G401.6 (cell line): ENCODE measurements at regions not wholly inside any gene's neighbourhood (a gene's known extent, or its start where the extent isn't known, plus 50 kb on each side); places are given as distances from the start of the nearest gene placed in this dataset.
A peak's percentile ranks its signal among the peaks of the same experiment; 100 is the strongest.

Source experiments
- FAIRE-seq: peaks from 2 replicates; lab custom pipeline; 2012; peaks lifted over from hg19 to GRCh38; lab: Jason Lieb, UNC

DNA sequence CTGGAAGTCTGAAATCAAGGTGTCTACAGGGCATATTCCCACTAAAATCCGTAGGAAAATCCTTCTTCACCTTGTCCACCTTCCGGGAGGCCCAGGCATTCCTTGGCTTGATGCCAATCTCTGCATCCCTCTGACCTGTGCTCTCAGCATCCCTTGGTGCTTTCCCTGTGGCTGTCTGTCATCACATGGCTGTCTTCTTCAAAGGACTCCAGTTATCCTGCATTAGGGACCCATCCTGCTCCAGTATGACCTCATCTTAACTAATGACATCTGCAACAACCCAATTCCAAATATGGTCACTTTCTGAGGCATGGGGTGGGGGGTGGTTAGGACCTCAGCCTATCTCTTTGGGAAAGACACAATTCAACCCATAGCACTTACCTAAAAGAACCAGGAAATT, 423.8 kb downstream of the IRS2 start:
- FAIRE-seq: no peak

DNA sequence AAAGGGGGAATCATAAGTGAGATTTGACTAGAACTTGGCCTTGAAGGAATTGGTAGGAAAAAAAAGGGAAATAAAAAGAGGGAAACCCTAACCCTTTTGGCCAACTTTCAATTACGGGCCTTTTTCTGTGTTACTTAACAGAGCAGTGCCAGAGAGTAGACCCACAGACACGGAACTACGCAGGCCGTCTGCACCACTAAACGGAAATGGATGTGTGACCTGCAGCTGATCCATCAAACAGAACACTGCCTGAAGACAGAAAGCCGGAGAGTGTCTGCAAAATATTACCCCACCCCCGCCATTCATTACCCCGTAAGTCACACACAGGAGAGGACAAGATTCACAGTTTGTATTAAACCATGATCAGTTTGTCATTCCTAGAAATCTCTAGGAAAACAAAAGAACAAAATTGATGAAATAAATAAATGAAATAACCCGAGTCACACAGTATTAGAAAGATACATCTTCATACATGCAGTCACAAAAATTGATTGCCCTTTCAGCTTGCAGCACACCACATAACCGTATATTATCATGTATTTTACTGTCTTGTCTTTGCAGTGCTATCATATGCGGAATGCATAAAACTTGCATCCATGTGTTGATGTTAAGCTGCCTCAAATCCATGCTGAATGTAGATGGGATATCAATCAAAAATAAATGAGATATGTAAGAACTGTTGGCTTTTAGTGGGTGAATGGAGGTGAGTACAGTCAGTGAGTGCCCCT, 424.7 kb downstream of the IRS2 start:
- no peak for FAIRE-seq

GRCh38 chr13:109357751-109358471, 428.5 kb downstream of the IRS2 start:
- no peak for FAIRE-seq

- no peak for FAIRE-seq
Measured at GRCh38 chr13:109355875-109356434, 430.4 kb downstream of the IRS2 start.

GRCh38 chr13:109355166-109355565, 431.2 kb downstream of the IRS2 start:
- FAIRE-seq: no peak

GRCh38 chr13:109351236-109351635, 435.1 kb downstream of the IRS2 start:
- FAIRE-seq: peak; percentile 46

DNA sequence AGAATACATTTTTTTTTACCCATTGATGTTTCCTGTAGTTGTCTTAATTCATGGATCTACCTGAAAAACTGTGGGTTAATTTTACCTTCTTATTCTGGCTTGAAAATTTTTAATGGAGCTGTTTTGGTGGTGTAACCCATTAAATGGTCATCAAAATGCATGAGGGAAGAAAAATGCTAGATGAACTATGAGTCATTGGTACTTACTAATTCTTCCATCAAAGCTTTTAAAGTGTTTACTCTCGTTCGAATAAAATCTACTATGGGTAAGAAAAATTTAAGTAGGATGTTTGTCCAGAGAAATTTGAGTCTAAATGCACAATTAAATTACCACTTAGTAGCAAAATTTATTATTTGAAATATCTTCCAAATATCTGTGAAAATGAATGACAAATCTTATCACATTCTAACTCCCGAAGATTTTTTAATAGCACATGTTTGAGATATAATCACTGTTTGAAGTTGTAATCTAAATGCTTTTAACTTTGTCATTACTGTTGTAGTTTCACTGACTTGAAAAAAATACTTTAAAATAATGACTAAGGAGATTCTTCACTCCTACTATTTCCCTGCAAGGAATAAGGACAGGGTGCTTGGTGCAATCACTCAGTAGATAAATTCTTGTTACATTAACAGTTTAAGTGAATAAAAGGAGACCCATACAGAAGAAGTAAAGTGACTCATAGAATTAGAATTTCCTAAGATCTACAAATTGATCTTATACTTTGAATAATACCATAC, 437.7 kb downstream of the IRS2 start:
- FAIRE-seq: no peak

- FAIRE-seq: no peak
Measured at GRCh38 chr13:109346060-109346459, 440.3 kb downstream of the IRS2 start.

DNA sequence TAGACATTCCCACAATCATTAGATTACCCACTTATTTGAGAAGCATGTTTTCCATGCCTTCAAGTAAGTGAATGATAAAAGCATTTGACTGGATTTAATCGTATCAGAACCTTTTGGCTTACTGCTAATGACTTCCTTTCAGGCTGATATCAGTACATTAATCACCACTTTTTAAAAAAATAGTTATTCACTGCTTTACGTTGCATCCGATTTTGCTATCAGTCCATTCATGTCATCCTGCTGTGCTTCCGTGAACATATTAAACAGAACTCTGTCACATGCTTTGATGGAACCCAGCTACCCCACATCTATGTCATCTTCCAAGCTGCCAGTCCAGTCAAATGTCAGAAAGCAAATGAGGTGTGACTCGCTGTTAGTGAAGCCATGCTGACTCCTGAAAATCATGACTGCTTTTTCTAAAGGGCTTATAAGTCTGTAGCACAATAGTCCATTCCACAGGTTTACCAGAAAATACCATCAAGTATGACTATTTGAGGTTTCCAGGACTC, 440.9 kb downstream of the IRS2 start:
- no peak for FAIRE-seq

GRCh38 chr13:109344552-109345157, 441.7 kb downstream of the IRS2 start:
- FAIRE-seq: no peak

DNA sequence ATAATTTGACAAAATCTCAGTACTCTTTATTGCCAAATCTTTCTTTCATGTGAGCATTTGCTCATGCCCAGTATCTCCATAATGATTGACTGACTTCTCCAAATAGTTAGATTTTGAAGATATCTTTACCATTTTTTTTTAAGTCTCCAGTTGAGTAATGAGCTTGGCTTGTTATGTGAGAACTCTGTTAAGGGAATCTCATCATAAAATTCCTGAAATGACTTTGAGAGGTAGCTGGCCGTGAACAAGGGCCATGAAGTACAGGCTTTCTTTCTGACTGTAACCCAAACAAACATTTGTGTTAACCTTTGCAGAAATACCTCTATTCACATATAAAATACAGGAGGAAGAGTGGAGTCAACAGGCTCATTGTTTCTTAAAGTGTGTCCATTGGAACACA, 449.7 kb downstream of the IRS2 start:
- FAIRE-seq: no peak

- FAIRE-seq: no peak
Measured at GRCh38 chr13:109333893-109334651, 452.3 kb downstream of the IRS2 start.

GRCh38 chr13:109332506-109333499, 453.6 kb downstream of the IRS2 start:
- no peak for FAIRE-seq

- no peak for FAIRE-seq
Measured at GRCh38 chr13:109331898-109332297, 454.5 kb downstream of the IRS2 start.

GRCh38 chr13:109331011-109331433, 455.4 kb downstream of the IRS2 start:
- FAIRE-seq: no peak

DNA sequence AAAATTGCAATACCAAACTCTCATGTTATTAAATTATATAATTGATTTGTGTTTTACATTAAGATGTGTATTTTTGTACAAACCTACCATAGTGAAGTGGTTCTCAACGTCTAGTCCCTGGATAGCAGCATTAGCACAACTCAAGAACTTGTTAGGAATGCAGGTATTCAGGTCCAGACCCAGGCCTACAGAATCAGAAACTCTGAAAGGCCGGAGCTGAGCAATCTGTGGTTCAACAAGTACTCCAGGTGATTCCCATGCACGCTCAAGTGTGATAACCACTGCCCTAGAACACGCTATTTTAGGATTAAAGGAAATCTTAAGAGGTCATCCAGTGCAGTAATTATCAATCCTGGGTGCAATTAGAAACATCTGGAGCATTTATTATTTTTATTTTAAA, 456.3 kb downstream of the IRS2 start:
- FAIRE-seq: no peak

DNA sequence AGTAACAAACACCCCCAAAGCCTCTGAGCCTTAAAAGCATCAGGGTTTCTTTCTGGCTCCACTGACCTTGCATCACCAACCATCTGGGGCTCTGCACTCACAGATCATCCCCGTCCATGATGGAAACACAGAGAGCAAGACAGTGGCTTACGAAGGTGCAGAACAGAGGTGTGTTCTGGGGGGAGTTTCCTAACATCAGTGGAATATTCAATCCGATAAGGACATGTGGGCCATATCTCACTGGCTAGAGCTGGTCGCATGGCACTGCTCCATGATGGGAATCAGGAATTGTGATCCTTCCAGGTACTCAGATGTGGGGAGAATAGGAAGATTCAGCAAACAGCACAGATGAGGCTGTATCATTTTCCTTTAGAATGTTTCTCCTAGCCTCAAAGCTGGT, 457.2 kb downstream of the IRS2 start:
- FAIRE-seq: no peak

DNA sequence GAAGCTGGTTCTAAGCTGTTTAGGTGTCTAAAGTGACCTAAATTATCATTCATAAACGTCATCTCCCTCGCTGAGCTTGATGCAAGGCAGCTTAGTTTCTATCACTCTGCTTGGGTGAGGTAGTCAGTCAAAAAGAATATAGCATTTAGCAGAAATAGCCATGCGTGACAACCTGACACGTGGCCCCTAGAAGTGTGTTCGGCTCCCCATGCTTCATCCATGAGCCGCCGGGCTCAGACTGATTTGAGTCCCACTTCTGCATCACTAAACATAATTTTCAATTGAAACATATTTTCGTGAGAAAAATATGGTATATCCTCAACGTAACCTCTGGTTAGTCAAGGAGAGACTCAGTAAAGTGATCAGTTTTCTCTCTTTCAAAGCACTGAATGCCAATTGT, 459.8 kb downstream of the IRS2 start:
- no peak for FAIRE-seq

DNA sequence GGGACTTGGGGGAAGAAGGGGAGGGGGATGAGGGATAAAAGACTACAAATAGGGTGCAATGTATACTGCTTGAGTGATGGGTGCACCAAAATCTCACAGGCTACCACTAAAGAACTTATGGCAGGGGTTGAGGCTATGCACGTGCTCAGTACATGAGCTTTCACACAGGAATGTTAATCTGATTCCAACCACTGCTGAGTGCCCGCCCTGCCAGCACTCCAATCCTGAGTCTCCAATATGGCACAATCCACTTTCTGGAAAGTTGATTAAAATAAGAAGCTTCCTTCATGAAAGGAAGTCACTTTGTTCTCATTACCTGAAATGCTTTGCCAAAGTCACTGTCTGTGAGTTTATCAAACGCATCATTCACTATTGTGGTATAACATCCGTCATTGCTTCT, 463.0 kb downstream of the IRS2 start:
- FAIRE-seq: no peak

DNA sequence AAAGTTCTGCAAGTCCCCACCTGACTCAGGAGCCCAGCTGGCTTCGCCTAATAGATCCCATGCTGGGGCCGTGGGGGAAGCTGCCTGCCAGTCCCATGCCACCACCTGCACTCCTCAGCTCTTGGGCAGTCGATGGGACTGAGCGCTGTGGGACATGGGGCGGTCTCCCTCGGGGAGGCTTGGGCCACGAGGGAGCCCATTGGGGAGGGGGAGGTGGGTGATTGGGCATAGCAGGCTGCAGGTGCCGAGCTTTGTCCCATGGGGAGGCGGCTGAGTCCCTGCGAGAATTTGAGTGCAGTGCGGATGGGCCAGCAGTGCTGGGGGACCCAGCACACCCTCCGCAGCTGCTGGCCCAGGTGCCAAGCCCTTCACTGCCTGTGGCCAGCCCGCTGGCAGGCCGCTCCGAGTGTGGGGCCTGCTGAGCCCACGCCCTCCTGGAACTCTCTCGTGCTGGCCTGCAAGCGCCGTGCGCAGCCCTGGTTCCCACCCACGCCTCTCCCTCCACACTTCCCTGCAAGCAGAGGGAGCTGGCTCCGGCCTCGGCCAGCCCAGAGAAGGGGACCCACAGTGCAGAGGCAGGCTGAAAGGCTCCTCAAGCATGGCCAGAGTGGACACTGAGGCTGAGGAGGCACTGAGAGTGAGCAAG, 467.3 kb downstream of the IRS2 start:
- FAIRE-seq: no peak
